DOHH2 (cell line): ENCODE measurements at regions not wholly inside any gene's neighbourhood (a gene's known extent, or its start where the extent isn't known, plus 50 kb on each side); places are given as distances from the start of the nearest gene placed in this dataset.

Experiments used
- EZH2phosphoT487 ChIP-seq: fragments of 200-600 bp; sonication (generic); IDR thresholded peaks from 2 replicates; pipeline ENCODE4 v1.6.1; 2017; ENCODE audit warnings: borderline replicate concordance, mild to moderate bottlenecking, antibody characterized with exemption, low read length, moderate library complexity, mixed read lengths
- TF ChIP-seq, protein P1 (sequence below): fragments of 200-600 bp; sonication (generic); IDR thresholded peaks from one replicate; pipeline ENCODE4 v1.5.1; 2014; ENCODE audit warnings: antibody characterized with exemption, mild to moderate bottlenecking, low read depth, low read length; ENCODE audit not compliant: poor library complexity, severe bottlenecking

DNA sequence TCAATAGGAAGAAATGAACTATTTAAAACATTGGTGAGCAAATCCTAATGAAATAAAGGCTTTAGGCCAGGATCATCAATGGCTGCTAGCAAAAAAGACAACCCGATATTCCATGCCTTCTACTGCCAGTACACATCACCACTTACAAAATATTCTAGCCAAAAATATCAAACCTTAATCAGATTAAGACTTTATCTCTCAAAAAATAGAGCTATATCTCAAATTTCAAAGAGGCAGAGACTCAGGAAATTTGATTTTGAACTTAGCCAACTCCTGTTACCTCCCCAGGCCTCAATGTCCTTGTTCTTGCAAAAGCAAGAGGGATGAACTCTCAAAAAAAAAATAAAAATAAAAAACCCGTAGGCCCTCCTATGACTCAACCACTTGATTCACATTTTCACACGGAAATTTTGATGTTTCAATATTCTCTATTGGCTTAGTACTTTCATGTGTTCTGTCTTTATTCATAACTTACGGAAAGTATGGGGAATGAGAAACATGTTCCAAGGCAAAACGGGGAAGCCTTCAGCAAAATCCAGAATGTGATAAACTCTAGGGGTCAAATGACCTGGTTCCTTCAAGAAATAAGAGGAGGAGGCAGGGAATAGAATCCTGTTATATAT lies 273.3 kb upstream of the ZPLD1 start:
- TF ChIP-seq, protein P1, sequence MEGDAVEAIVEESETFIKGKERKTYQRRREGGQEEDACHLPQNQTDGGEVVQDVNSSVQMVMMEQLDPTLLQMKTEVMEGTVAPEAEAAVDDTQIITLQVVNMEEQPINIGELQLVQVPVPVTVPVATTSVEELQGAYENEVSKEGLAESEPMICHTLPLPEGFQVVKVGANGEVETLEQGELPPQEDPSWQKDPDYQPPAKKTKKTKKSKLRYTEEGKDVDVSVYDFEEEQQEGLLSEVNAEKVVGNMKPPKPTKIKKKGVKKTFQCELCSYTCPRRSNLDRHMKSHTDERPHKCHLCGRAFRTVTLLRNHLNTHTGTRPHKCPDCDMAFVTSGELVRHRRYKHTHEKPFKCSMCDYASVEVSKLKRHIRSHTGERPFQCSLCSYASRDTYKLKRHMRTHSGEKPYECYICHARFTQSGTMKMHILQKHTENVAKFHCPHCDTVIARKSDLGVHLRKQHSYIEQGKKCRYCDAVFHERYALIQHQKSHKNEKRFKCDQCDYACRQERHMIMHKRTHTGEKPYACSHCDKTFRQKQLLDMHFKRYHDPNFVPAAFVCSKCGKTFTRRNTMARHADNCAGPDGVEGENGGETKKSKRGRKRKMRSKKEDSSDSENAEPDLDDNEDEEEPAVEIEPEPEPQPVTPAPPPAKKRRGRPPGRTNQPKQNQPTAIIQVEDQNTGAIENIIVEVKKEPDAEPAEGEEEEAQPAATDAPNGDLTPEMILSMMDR = no peak
- no peak for TF ChIP-seq EZH2phosphoT487
